WTC11 (cell line): ENCODE measurements at regions not wholly inside any gene's neighbourhood (a gene's known extent, or its start where the extent isn't known, plus 50 kb on each side); places are given as distances from the start of the nearest gene placed in this dataset.

Experiments
- ATAC-seq: fragments of 200-7000 bp; cut with Tn5 transposase; 2 replicates; pipeline ENCODE4 v1.10.0; 2021; ENCODE audit warnings: mild to moderate bottlenecking, moderate library complexity
- CTCF ChIA-PET: fragments of 300-600 bp; sonication (Branson Sonifier 250); formaldehyde crosslinking; loops from one replicate; lab custom pipeline; 2021; ENCODE audit warnings: antibody characterized with exemption; lab: Charles Lee
- POLR2A ChIA-PET: fragments of 350-600 bp; sonication (Branson Sonifier 250); formaldehyde crosslinking; loops from one replicate; lab custom pipeline; 2021; ENCODE audit warnings: antibody characterized with exemption; lab: Charles Lee
- DNase-seq: peaks from one replicate; pipeline ENCODE4 v3.0.0; 2021; ENCODE audit warnings: low spot score
- H3K27ac Mint-ChIP-seq: 2 replicates; pipeline ENCODE4 v1.8.0; 2021; ENCODE audit warnings: mixed read lengths
- H3K27me3 Mint-ChIP-seq: 2 replicates; pipeline ENCODE4 v1.8.0; 2021; ENCODE audit warnings: low read depth, mild to moderate bottlenecking, moderate library complexity, mixed read lengths
- H3K36me3 Mint-ChIP-seq: 2 replicates; pipeline ENCODE4 v1.8.0; 2021; ENCODE audit warnings: mixed read lengths
- H3K4me1 Mint-ChIP-seq: 2 replicates; pipeline ENCODE4 v1.8.0; 2022; ENCODE audit warnings: mixed read lengths
- H3K4me3 Mint-ChIP-seq: 2 replicates; pipeline ENCODE4 v1.8.0; 2021; ENCODE audit warnings: mild to moderate bottlenecking, moderate library complexity, mixed read lengths
- H3K9me3 Mint-ChIP-seq: 2 replicates; pipeline ENCODE4 v1.8.0; 2021; ENCODE audit warnings: mixed read lengths
- ATF1 ChIP-seq: sonication (generic); formaldehyde crosslinking; IDR thresholded peaks from 2 replicates; pipeline ENCODE4 v1.8.1; 2023; ENCODE audit warnings: mild to moderate bottlenecking, moderate library complexity, missing genetic modification reagents
- ELF4 ChIP-seq: sonication (generic); formaldehyde crosslinking; IDR thresholded peaks from 2 replicates; pipeline ENCODE4 v1.8.1; 2022; ENCODE audit warnings: low read depth, mild to moderate bottlenecking, moderate library complexity, missing genetic modification reagents
- EMX1 ChIP-seq: fragments of 250-450 bp; sonication (Bioruptor Pico); IDR thresholded peaks from 2 replicates; pipeline ENCODE4 v1.8.0; 2021; ENCODE audit warnings: mild to moderate bottlenecking
- ETV6 ChIP-seq: sonication (generic); formaldehyde crosslinking; IDR thresholded peaks from 2 replicates; pipeline ENCODE4 v1.8.1; 2022; ENCODE audit warnings: mild to moderate bottlenecking, missing genetic modification reagents
- FOXP1 ChIP-seq: sonication (generic); formaldehyde crosslinking; IDR thresholded peaks from 2 replicates; pipeline ENCODE4 v1.8.0; 2022; ENCODE audit warnings: missing genetic modification reagents, mild to moderate bottlenecking, moderate library complexity, borderline replicate concordance
- FOXP4 ChIP-seq: sonication (generic); formaldehyde crosslinking; IDR thresholded peaks from 2 replicates; pipeline ENCODE4 v1.8.0; 2022; ENCODE audit warnings: mild to moderate bottlenecking, missing genetic modification reagents
- GABPB1 ChIP-seq: sonication (generic); formaldehyde crosslinking; IDR thresholded peaks from 2 replicates; pipeline ENCODE4 v1.8.1; 2023; ENCODE audit warnings: mild to moderate bottlenecking, missing genetic modification reagents
- GRHL2 ChIP-seq: fragments of 250-450 bp; sonication (Bioruptor Pico); IDR thresholded peaks from 2 replicates; pipeline ENCODE4 v1.8.0; 2022; ENCODE audit warnings: mild to moderate bottlenecking, moderate library complexity; ENCODE audit not compliant: insufficient replicate concordance, severe bottlenecking
- IRF1 ChIP-seq: sonication (generic); formaldehyde crosslinking; IDR thresholded peaks from 2 replicates; pipeline ENCODE4 v1.8.0; 2023; ENCODE audit warnings: missing genetic modification reagents
- NFYB ChIP-seq: sonication (generic); formaldehyde crosslinking; conservative IDR thresholded peaks from 2 replicates; pipeline ENCODE4 v1.8.0; 2022; ENCODE audit warnings: low read depth, missing genetic modification reagents
- RELA ChIP-seq: sonication (generic); formaldehyde crosslinking; IDR thresholded peaks from 2 replicates; pipeline ENCODE4 v1.8.1; 2022; ENCODE audit warnings: missing genetic modification reagents, mild to moderate bottlenecking, borderline replicate concordance
- SMAD4 ChIP-seq: sonication (generic); formaldehyde crosslinking; IDR thresholded peaks from 2 replicates; pipeline ENCODE4 v1.8.0; 2022; ENCODE audit warnings: mild to moderate bottlenecking, missing genetic modification reagents
- TEAD1 ChIP-seq: sonication (generic); formaldehyde crosslinking; IDR thresholded peaks from 2 replicates; pipeline ENCODE4 v1.8.0; 2022; ENCODE audit warnings: mild to moderate bottlenecking, missing genetic modification reagents
- TP53 ChIP-seq: sonication (generic); formaldehyde crosslinking; IDR thresholded peaks from 2 replicates; pipeline ENCODE4 v1.8.1; 2023; ENCODE audit warnings: mild to moderate bottlenecking, missing genetic modification reagents
- USF1 ChIP-seq: sonication (generic); formaldehyde crosslinking; IDR thresholded peaks from 2 replicates; pipeline ENCODE4 v1.8.0; 2022; ENCODE audit warnings: mild to moderate bottlenecking, missing genetic modification reagents
- ZBTB21 ChIP-seq: sonication (generic); formaldehyde crosslinking; IDR thresholded peaks from 2 replicates; pipeline ENCODE4 v1.8.1; 2023; ENCODE audit warnings: mild to moderate bottlenecking, missing genetic modification reagents, borderline replicate concordance
- ZNF138 ChIP-seq: sonication (generic); formaldehyde crosslinking; conservative IDR thresholded peaks from 2 replicates; pipeline ENCODE4 v1.8.1; 2022; ENCODE audit warnings: mild to moderate bottlenecking, moderate library complexity, missing genetic modification reagents
- ZNF232 ChIP-seq: sonication (generic); formaldehyde crosslinking; IDR thresholded peaks from 2 replicates; pipeline ENCODE4 v1.8.0; 2022; ENCODE audit warnings: mild to moderate bottlenecking, missing genetic modification reagents
- ZNF423 ChIP-seq: fragments of 250-450 bp; sonication (Bioruptor Pico); IDR thresholded peaks from 2 replicates; pipeline ENCODE4 v2.1.2; 2022; ENCODE audit warnings: mild to moderate bottlenecking, moderate library complexity
- TF ChIP-seq, protein P1 (sequence below): fragments of 250-450 bp; sonication (Bioruptor Pico); IDR thresholded peaks from 2 replicates; pipeline ENCODE4 v1.9.0; 2021; ENCODE audit warnings: mild to moderate bottlenecking, borderline replicate concordance

DNA sequence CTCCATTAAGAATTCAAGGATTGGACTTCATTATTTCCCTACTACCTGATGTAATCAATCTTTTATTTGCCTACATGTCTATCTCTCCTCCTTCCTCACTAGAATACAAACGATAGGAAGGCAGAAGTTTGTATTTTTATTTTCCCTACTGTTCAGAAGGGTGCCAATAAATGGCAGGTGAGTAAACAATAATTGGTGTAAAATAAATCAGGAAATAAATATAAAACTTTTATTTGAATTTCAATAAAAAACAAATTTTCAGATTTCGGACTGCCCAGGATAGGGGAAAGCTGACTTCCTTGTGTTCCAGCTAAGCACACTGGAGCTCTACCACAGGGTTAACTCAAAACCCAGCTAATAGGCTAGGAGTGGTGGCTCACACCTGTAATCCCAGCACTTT, 636.3 kb upstream of the BCHE start:
- no peak overlapping the region for H3K27ac Mint-ChIP-seq
- CTCF ChIA-PET: no interaction called here
- no peak for DNase-seq
- no peak for ATAC-seq
- no peak overlapping the region for H3K4me3 Mint-ChIP-seq
- TF ChIP-seq EMX1 (CRISPR knock-in tag) (no peak), ATF1 (CRISPR knock-in tag) (no peak), RELA (no peak), IRF1 (CRISPR knock-in tag) (no peak), TEAD1 (CRISPR knock-in tag) (no peak)
- POLR2A ChIA-PET: no interaction called here
- H3K27me3 Mint-ChIP-seq: no peaks in the 10 kb centered on the region
- no peaks in the 10 kb centered on the region for H3K4me1 Mint-ChIP-seq
- no peaks in the 10 kb centered on the region for H3K36me3 Mint-ChIP-seq
- no peaks in the 10 kb centered on the region for H3K9me3 Mint-ChIP-seq

DNA sequence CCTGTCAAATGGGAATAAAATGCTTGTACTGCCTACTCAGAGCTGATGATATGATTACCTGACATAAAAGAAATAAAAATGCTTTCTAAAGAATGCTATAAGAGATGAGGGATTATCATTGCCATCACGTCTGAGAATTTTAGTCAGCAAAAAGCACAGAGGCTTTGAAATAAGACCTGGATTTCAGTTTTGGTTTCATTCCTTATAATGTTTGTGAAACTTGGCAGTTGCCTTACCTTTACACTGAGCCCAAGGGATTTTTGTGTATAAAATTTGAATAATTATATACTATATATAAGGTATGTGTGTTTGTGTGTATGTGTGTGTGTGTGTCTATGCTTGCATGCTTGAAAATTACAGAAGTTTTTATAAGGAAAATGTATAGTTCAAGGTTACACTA, 634.8 kb upstream of the BCHE start:
- CTCF ChIA-PET: no interaction called here
- Mint-ChIP-seq H3K9me3 (no peaks in the 10 kb centered on the region), H3K36me3 (no peaks in the 10 kb centered on the region), H3K27me3 (no peaks in the 10 kb centered on the region)
- ATAC-seq (no peak), DNase-seq (no peak)
- no peak for TF ChIP-seq ATF1 (CRISPR knock-in tag)
- TF ChIP-seq GABPB1 (CRISPR knock-in tag): no peak
- no peak for TF ChIP-seq TP53 (CRISPR knock-in tag)
- TF ChIP-seq, all 79 proteins: peak for 0
- Mint-ChIP-seq H3K4me3 (no peak overlapping the region), H3K4me1 (no peaks in the 10 kb centered on the region), H3K27ac (no peak overlapping the region)
- POLR2A ChIA-PET: no interaction called here

DNA sequence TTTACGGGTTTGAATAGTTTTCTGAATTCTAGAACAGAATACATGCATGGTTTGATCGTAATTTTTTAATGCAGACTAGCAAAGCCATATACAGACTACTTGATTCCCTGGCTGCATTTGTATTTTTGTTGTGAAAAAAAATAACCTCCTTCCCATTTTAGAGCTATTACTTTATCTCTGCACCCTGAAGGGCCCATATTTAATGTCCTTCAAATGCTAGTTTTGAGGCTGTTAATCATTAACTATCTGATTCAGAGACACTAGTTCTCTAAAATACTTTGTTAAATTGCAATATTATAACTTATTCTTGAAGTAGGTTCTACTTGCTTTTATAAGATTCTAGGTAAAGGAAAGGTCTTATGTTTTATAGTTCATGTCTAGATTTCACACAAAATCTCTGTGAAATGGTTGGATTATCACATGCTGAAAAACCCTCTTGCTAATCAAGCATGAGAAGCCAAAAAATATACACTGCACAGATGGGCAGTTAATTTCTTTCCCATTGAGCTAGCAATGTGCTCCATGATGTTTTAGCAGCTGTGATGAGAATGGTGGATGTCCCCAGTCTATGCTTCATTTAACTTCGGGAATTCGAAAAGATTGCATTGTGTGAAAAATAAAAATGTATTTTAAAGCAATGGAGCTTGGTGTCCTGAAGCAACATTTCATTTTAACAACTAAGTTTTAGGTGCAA, 634.0 kb upstream of the BCHE start:
- Mint-ChIP-seq H3K27me3 (no peaks in the 10 kb centered on the region), H3K27ac (no peak overlapping the region), H3K4me3 (no peak overlapping the region), H3K4me1 (no peaks in the 10 kb centered on the region), H3K36me3 (no peaks in the 10 kb centered on the region), H3K9me3 (no peaks in the 10 kb centered on the region)
- no peak for DNase-seq
- ATAC-seq: no peak
- no peak for TF ChIP-seq ZNF423 (CRISPR knock-in tag)
- no peak for TF ChIP-seq ZBTB21
- TF ChIP-seq FOXP4 (CRISPR knock-in tag): no peak
- TF ChIP-seq SMAD4 (CRISPR knock-in tag): no peak
- TF ChIP-seq NFYB (CRISPR knock-in tag): no peak
- TF ChIP-seq FOXP1 (CRISPR knock-in tag): no peak
- no peak for TF ChIP-seq GRHL2
- no peak for TF ChIP-seq USF1 (CRISPR knock-in tag)
- TF ChIP-seq ZNF232 (CRISPR knock-in tag): no peak
- TF ChIP-seq ZNF138 (CRISPR knock-in tag): no peak
- no peak for TF ChIP-seq ELF4 (CRISPR knock-in tag)
- TF ChIP-seq, protein P1, sequence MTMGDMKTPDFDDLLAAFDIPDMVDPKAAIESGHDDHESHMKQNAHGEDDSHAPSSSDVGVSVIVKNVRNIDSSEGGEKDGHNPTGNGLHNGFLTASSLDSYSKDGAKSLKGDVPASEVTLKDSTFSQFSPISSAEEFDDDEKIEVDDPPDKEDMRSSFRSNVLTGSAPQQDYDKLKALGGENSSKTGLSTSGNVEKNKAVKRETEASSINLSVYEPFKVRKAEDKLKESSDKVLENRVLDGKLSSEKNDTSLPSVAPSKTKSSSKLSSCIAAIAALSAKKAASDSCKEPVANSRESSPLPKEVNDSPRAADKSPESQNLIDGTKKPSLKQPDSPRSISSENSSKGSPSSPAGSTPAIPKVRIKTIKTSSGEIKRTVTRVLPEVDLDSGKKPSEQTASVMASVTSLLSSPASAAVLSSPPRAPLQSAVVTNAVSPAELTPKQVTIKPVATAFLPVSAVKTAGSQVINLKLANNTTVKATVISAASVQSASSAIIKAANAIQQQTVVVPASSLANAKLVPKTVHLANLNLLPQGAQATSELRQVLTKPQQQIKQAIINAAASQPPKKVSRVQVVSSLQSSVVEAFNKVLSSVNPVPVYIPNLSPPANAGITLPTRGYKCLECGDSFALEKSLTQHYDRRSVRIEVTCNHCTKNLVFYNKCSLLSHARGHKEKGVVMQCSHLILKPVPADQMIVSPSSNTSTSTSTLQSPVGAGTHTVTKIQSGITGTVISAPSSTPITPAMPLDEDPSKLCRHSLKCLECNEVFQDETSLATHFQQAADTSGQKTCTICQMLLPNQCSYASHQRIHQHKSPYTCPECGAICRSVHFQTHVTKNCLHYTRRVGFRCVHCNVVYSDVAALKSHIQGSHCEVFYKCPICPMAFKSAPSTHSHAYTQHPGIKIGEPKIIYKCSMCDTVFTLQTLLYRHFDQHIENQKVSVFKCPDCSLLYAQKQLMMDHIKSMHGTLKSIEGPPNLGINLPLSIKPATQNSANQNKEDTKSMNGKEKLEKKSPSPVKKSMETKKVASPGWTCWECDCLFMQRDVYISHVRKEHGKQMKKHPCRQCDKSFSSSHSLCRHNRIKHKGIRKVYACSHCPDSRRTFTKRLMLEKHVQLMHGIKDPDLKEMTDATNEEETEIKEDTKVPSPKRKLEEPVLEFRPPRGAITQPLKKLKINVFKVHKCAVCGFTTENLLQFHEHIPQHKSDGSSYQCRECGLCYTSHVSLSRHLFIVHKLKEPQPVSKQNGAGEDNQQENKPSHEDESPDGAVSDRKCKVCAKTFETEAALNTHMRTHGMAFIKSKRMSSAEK (CRISPR knock-in tag): no peak
- TF ChIP-seq ETV6 (CRISPR knock-in tag): no peak
- TF ChIP-seq TP53 (CRISPR knock-in tag): no peak
- POLR2A ChIA-PET: no interaction called here
- CTCF ChIA-PET: no interaction called here
